ENCODE measurements at regions not wholly inside any gene's neighbourhood (a gene's known extent, or its start where the extent isn't known, plus 50 kb on each side); places are given as distances from the start of the nearest gene placed in this dataset.

DNA sequence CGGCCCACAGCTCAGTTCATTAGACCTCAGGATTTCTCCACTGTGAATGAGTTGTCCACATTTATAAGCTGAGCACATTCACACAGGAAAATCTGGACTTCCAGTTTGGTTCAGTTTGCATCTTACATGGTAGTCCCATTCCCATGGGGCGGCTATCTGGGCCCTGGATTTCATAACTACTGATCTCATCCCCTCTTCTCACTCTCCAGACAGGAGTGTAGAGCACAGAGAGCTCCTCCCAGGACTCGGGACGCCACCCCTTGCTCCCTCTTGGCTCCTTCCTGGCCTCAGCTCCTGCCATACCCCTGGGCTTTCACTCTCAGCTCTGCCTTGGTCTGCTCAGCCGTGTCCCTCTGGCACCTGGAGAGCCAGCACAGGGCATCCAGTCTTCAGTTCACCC, 117.6 kb upstream of the TCERG1L start:
- no peaks in the 10 kb centered on the region for H3K36me3 Mint-ChIP-seq (ENCODE audit: unreplicated experiment)
- no peak overlapping the region for H3K4me3 Mint-ChIP-seq (ENCODE audit: unreplicated experiment)
- H3K4me1 Mint-ChIP-seq (ENCODE audit: low read depth, unreplicated experiment): no peaks in the 10 kb centered on the region
- H3K27ac Mint-ChIP-seq (ENCODE audit: unreplicated experiment): no peak overlapping the region
- DNase-seq: no peak
- peaks cover 13% of the 10 kb centered on the region for H3K9me3 Mint-ChIP-seq (ENCODE audit: unreplicated experiment)
- peaks cover 3% of the 10 kb centered on the region for H3K27me3 Mint-ChIP-seq (ENCODE audit: unreplicated experiment)
- TF ChIP-seq, protein P1, sequence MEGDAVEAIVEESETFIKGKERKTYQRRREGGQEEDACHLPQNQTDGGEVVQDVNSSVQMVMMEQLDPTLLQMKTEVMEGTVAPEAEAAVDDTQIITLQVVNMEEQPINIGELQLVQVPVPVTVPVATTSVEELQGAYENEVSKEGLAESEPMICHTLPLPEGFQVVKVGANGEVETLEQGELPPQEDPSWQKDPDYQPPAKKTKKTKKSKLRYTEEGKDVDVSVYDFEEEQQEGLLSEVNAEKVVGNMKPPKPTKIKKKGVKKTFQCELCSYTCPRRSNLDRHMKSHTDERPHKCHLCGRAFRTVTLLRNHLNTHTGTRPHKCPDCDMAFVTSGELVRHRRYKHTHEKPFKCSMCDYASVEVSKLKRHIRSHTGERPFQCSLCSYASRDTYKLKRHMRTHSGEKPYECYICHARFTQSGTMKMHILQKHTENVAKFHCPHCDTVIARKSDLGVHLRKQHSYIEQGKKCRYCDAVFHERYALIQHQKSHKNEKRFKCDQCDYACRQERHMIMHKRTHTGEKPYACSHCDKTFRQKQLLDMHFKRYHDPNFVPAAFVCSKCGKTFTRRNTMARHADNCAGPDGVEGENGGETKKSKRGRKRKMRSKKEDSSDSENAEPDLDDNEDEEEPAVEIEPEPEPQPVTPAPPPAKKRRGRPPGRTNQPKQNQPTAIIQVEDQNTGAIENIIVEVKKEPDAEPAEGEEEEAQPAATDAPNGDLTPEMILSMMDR (IDR thresholded peaks at IDR 0.05; ENCODE audit: partially characterized antibody, unreplicated experiment): no peak

DNA sequence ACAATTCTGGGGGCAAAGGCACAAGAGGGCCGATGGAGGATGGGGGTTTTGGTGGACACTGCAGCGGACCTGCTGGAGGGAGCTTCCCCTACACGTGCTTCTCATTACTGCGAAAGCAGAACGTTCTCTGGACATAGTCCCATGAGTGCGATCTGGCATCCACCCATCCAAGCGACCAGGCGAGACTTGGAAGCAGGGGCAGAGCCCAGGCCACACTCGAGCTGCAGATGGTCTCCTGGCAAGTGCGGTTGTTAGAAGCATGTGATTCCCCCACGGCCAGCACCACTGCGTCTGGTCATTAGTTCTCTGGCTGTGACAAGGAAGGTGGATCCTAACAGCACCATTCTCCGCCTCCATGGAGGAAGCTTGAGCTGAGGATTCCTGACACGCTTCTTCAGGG, 118.4 kb upstream of the TCERG1L start:
- Mint-ChIP-seq H3K4me1 (ENCODE audit: low read depth, unreplicated experiment) (no peaks in the 10 kb centered on the region), H3K27ac (ENCODE audit: unreplicated experiment) (no peak overlapping the region), H3K36me3 (ENCODE audit: unreplicated experiment) (no peaks in the 10 kb centered on the region), H3K27me3 (ENCODE audit: unreplicated experiment) (peaks cover 3% of the 10 kb centered on the region), H3K4me3 (ENCODE audit: unreplicated experiment) (no peak overlapping the region), H3K9me3 (ENCODE audit: unreplicated experiment) (peaks cover 14% of the 10 kb centered on the region)
- no peak for DNase-seq
- TF ChIP-seq, protein P1 (IDR thresholded peaks at IDR 0.05; ENCODE audit: partially characterized antibody, unreplicated experiment): no peak

DNA sequence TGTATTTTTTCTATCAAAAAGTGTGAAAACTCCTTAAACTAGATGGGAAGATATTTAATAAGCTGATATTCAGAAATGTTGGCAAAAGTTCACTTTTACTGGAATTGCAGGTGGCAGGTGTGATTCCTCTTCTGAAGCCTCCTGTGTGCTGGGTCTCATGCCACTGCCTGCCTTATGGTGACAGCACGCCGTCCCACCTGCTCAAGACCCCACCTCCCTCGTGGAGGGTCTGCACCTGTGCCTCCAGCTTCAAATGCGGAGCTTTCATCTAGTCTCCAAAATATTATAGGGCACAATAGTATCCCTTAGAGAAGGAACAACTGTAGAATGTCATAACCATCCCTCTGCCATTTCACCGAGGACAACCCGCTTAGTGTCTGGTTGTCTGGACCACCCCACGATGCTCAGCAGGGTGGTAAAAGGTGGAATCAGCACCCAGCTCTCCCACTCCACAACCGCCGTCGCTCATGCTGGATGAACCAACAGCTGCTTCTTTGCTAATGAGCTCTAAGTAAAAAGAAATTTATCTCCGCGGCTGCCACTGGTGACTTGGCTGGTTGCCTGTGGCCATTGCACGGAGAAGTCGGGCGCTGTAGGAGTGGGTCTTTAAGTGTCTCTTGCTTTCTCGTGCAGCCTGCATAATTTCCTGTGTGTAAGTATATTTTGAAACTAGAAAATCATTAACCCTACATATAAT, 119.3 kb upstream of the TCERG1L start:
- Mint-ChIP-seq H3K9me3 (ENCODE audit: unreplicated experiment) (peaks cover 14% of the 10 kb centered on the region), H3K27me3 (ENCODE audit: unreplicated experiment) (peaks cover under 1% of the 10 kb centered on the region), H3K36me3 (ENCODE audit: unreplicated experiment) (no peaks in the 10 kb centered on the region), H3K4me3 (ENCODE audit: unreplicated experiment) (no peak overlapping the region), H3K4me1 (ENCODE audit: low read depth, unreplicated experiment) (no peaks in the 10 kb centered on the region), H3K27ac (ENCODE audit: unreplicated experiment) (no peak overlapping the region)
- DNase-seq: no peak
- TF ChIP-seq, protein P1 (IDR thresholded peaks at IDR 0.05; ENCODE audit: partially characterized antibody, unreplicated experiment): no peak

DNA sequence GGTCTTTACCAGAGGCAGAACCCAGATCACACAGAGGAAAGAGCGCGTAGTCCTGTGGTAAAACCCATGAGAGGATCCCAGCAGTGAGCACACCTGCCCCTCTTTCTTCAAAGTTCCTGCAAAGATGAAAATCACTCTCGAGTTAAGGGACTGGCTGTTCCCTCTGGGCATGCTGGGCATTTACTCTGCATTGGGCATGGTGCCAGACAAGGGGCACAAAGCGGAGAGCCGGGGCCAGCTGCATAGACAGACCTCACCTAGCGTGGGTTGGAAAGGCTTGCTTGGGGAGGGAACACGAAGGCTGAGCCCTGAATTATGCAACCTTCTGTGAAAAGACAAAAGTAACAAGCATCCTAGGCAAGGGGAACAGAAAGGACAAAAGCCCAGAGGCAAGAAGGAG, 120.0 kb upstream of the TCERG1L start:
- no peak overlapping the region for H3K27ac Mint-ChIP-seq (ENCODE audit: unreplicated experiment)
- peaks cover 14% of the 10 kb centered on the region for H3K9me3 Mint-ChIP-seq (ENCODE audit: unreplicated experiment)
- no peaks in the 10 kb centered on the region for H3K27me3 Mint-ChIP-seq (ENCODE audit: unreplicated experiment)
- H3K36me3 Mint-ChIP-seq (ENCODE audit: unreplicated experiment): no peaks in the 10 kb centered on the region
- TF ChIP-seq, protein P1 (IDR thresholded peaks at IDR 0.05; ENCODE audit: partially characterized antibody, unreplicated experiment): no peak
- H3K4me1 Mint-ChIP-seq (ENCODE audit: low read depth, unreplicated experiment): no peaks in the 10 kb centered on the region
- no peak for DNase-seq
- H3K4me3 Mint-ChIP-seq (ENCODE audit: unreplicated experiment): no peak overlapping the region

DNA sequence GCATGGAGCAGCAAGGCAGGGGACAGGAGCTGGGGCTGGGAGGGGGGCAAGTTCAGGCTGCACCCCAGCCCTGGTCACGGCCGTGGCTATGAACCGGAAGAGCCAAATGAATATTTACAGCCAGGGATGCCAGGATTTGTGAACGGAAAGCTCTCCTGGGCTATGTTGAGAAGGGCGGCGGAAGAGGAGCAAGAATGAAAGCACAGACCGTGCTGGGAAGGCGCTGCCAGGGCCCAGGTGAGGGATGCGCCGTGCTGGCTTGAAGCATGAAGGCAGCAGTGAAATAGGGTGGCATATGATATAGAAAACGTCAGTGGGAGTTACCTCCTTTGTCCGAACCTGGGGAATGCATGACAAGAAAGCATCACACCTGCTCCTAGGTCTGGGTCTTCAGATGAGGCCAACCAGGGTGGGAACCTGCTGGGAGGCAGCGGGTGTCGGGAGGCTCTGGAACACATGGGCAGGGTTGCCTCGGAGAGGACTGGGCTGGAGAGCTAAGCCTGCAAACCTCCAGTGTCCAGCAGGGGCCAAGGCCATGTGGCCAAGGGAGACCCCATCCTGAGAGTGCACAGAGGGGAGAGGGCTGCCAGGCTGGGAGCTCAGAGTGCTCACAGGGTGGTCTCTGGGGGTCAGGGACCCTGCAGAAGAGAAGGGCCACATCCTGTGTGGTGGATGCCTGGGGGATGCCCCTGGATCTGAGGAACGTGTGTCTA, 120.6 kb upstream of the TCERG1L start:
- no peak overlapping the region for H3K27ac Mint-ChIP-seq (ENCODE audit: unreplicated experiment)
- TF ChIP-seq, protein P1 (IDR thresholded peaks at IDR 0.05; ENCODE audit: partially characterized antibody, unreplicated experiment): no peak
- no peaks in the 10 kb centered on the region for H3K27me3 Mint-ChIP-seq (ENCODE audit: unreplicated experiment)
- H3K36me3 Mint-ChIP-seq (ENCODE audit: unreplicated experiment): no peaks in the 10 kb centered on the region
- no peak overlapping the region for H3K4me3 Mint-ChIP-seq (ENCODE audit: unreplicated experiment)
- no peaks in the 10 kb centered on the region for H3K4me1 Mint-ChIP-seq (ENCODE audit: low read depth, unreplicated experiment)
- H3K9me3 Mint-ChIP-seq (ENCODE audit: unreplicated experiment): peaks cover 14% of the 10 kb centered on the region
- no peak for DNase-seq
